Transverse colon (tissue), 4 donors: ENCODE measurements at regions not wholly inside any gene's neighbourhood (a gene's known extent, or its start where the extent isn't known, plus 50 kb on each side); places are given as distances from the start of the nearest gene placed in this dataset.

ENCODE experiments used
- POLR2A ChIP-seq: fragments of 450-650 bp; IDR thresholded peaks from one replicate; pipeline ENCODE4 v1.6.1; 2016; ENCODE audit warnings: antibody characterized with exemption, mild to moderate bottlenecking, moderate library complexity
- POLR2AphosphoS5 ChIP-seq, 3 donors: sonication (generic); formaldehyde crosslinking; IDR thresholded peaks; one replicate each; pipeline ENCODE4 v1.6.1; 2016; ENCODE audit warnings: antibody characterized with exemption in 3 of 3
- TF ChIP-seq, protein P1 (sequence below), 5 experiments: fragments of 200-600 bp in 3 of 5; fragments of 450-650 bp in 2 of 5; sonication (generic) in 3 of 5; IDR thresholded peaks; 1 replicate in 2 of 5; 2 replicates in 3 of 5; pipeline ENCODE4 v1.5.1; 2016 to 2017; ENCODE audit warnings: antibody characterized with exemption in 5 of 5, inconsistent platforms in 3 of 5, mild to moderate bottlenecking in 2 of 5, moderate library complexity in 1 of 5

DNA sequence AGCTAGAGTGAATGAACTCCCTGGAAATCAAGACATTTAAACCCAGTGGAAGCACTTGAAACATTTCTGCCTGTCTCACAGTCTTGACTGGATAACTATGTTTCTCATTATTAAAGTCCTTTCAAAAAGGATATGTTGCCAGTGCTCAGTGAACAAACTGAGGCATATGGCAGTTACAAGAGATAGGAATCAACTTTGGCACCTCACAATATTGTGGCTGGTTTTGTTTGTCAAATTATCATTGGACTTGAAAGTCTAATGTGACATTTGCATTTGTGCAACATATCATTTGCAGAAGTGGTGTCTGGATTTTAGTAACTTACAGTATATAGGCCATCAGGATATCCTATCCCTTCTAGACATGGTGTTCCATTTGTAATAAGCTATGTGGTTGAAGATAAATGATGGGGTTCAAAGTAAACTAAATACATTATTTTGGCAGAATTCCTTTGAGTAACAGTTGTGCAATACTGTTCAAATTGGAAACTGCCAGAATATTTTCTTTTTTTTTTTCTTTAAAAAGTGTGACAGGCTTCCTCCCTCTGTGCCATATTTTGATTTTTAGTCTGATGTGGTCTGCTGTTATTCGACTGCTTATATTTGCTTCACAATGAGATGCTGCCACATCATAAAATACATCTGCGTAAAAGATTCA is 927.7 kb downstream of the FLRT2 start:
- TF ChIP-seq, protein P1, sequence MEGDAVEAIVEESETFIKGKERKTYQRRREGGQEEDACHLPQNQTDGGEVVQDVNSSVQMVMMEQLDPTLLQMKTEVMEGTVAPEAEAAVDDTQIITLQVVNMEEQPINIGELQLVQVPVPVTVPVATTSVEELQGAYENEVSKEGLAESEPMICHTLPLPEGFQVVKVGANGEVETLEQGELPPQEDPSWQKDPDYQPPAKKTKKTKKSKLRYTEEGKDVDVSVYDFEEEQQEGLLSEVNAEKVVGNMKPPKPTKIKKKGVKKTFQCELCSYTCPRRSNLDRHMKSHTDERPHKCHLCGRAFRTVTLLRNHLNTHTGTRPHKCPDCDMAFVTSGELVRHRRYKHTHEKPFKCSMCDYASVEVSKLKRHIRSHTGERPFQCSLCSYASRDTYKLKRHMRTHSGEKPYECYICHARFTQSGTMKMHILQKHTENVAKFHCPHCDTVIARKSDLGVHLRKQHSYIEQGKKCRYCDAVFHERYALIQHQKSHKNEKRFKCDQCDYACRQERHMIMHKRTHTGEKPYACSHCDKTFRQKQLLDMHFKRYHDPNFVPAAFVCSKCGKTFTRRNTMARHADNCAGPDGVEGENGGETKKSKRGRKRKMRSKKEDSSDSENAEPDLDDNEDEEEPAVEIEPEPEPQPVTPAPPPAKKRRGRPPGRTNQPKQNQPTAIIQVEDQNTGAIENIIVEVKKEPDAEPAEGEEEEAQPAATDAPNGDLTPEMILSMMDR (IDR thresholded peaks at IDR 0.05) = no peak
- no peak for TF ChIP-seq POLR2A
- no peak for TF ChIP-seq POLR2AphosphoS5 (IDR thresholded peaks at IDR 0.05)
